ENCODE measurements at regions not wholly inside any gene's neighbourhood (a gene's known extent, or its start where the extent isn't known, plus 50 kb on each side); places are given as distances from the start of the nearest gene placed in this dataset.

DNA sequence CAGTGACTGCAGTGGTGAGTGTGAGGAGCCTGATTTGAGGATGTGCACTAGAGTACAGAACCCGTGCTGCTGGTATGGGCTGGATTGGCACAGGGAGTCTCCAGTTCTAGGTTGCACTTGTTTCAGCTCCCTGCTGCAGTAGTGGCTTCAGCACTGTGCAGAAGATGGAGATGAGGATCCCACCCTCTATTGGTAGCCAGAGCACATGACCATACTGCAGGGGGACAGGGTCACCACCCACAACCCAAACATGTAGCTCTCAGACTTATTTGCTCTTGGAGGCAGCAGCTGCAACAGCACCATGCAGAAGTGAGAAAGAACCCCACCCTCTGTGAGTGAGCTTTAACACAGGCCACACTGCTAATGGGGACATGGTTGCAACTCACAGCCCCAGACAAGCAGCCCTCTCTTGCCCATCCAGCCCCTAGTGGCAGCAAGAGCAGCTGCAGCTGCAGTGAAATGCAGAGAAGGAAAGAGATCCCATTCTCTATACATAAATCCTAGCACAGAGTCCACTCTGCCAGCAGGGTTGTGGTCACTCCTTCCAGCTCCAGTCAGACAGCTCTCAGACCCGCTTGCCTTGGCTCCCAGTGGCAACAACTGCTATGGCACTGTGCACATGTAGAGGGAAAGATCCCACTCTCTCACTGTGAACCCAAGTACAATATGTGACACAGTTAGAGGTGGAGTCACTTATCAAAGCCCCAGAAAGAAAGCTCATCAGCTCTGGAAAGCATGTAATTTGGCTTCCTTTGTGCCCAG, 51.4 kb upstream of the SCIN start:
- no peak for DNase-seq

DNA sequence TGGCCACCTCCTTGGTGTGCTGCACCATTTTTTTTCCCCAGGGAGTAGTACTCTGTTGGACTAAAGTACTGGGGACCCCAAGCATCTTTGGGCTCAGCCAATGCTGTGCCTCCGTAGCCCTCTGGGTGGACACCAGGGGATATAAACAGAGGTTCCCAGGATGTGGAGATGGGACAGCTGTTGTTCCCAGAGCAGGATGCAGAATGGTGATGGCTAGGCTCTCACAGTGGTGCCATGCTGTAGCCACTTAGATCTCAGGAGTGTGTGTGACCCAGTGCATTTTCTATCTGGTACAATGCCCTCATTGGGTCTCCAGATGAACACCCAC, 50.9 kb upstream of the SCIN start:
- no peak for DNase-seq

Data from bone marrow (tissue), 2 donors.